ENCODE measurements at regions not wholly inside any gene's neighbourhood (a gene's known extent, or its start where the extent isn't known, plus 50 kb on each side); places are given as distances from the start of the nearest gene placed in this dataset.

- TF ChIP-seq POLR2AphosphoS5 (IDR thresholded peaks at IDR 0.05; ENCODE audit: low read depth, low read length) (no peak), SIN3A (IDR thresholded peaks at IDR 0.05; ENCODE audit: borderline replicate concordance, insufficient read depth, low read length) (no peak), FOXP2 (optimal IDR thresholded peaks at IDR 0.05; ENCODE audit: borderline replicate concordance, extremely low read depth, extremely low read length, insufficient read depth) (no peak), REST (IDR thresholded peaks at IDR 0.05; ENCODE audit: insufficient read depth in 1 of 2, low read depth in 2 of 2, low read length in 2 of 2) (no peak), TAF1 (IDR thresholded peaks at IDR 0.05; ENCODE audit: borderline replicate concordance, insufficient read depth, low read length) (no peak)
These were observed 76.0 kb upstream of the ADGRB3 start for GRCh38 chr6:68559070-68559469.

- TF ChIP-seq FOXP2 (optimal IDR thresholded peaks at IDR 0.05; ENCODE audit: borderline replicate concordance, extremely low read depth, extremely low read length, insufficient read depth), result no peak
- no peak for TF ChIP-seq REST (IDR thresholded peaks at IDR 0.05; ENCODE audit: insufficient read depth in 1 of 2, low read depth in 2 of 2, low read length in 2 of 2)
- no peak for TF ChIP-seq TAF1 (IDR thresholded peaks at IDR 0.05; ENCODE audit: borderline replicate concordance, insufficient read depth, low read length)
- no peak for TF ChIP-seq SIN3A (IDR thresholded peaks at IDR 0.05; ENCODE audit: borderline replicate concordance, insufficient read depth, low read length)
- no peak for TF ChIP-seq POLR2AphosphoS5 (IDR thresholded peaks at IDR 0.05; ENCODE audit: low read depth, low read length)
These were observed 88.5 kb upstream of the ADGRB3 start for GRCh38 chr6:68546620-68547019.

GRCh38 chr6:68544450-68544849 lies 90.6 kb upstream of the ADGRB3 start:
- no peak for TF ChIP-seq POLR2AphosphoS5 (IDR thresholded peaks at IDR 0.05; ENCODE audit: low read depth, low read length)
- no peak for TF ChIP-seq SIN3A (IDR thresholded peaks at IDR 0.05; ENCODE audit: borderline replicate concordance, insufficient read depth, low read length)
- TF ChIP-seq FOXP2 (optimal IDR thresholded peaks at IDR 0.05; ENCODE audit: borderline replicate concordance, extremely low read depth, extremely low read length, insufficient read depth), result no peak
- TF ChIP-seq TAF1 (IDR thresholded peaks at IDR 0.05; ENCODE audit: borderline replicate concordance, insufficient read depth, low read length), result no peak
- no peak for TF ChIP-seq REST (IDR thresholded peaks at IDR 0.05; ENCODE audit: insufficient read depth in 1 of 2, low read depth in 2 of 2, low read length in 2 of 2)

GRCh38 chr6:68533339-68533795 lies 101.7 kb upstream of the ADGRB3 start:
- TF ChIP-seq FOXP2 (optimal IDR thresholded peaks at IDR 0.05; ENCODE audit: borderline replicate concordance, extremely low read depth, extremely low read length, insufficient read depth), result no peak
- TF ChIP-seq SIN3A (IDR thresholded peaks at IDR 0.05; ENCODE audit: borderline replicate concordance, insufficient read depth, low read length), result no peak
- no peak for TF ChIP-seq POLR2AphosphoS5 (IDR thresholded peaks at IDR 0.05; ENCODE audit: low read depth, low read length)

- TF ChIP-seq REST (IDR thresholded peaks at IDR 0.05; ENCODE audit: insufficient read depth in 1 of 2, low read depth in 2 of 2, low read length in 2 of 2), result no peak
- TF ChIP-seq SIN3A (IDR thresholded peaks at IDR 0.05; ENCODE audit: borderline replicate concordance, insufficient read depth, low read length), result no peak
- TF ChIP-seq FOXP2 (optimal IDR thresholded peaks at IDR 0.05; ENCODE audit: borderline replicate concordance, extremely low read depth, extremely low read length, insufficient read depth), result no peak
- TF ChIP-seq POLR2AphosphoS5 (IDR thresholded peaks at IDR 0.05; ENCODE audit: low read depth, low read length), result no peak
- TF ChIP-seq TAF1 (IDR thresholded peaks at IDR 0.05; ENCODE audit: borderline replicate concordance, insufficient read depth, low read length), result no peak
These were observed 107.4 kb upstream of the ADGRB3 start for GRCh38 chr6:68527691-68528090.
